EH (cell line): ENCODE measurements at regions not wholly inside any gene's neighbourhood (a gene's known extent, or its start where the extent isn't known, plus 50 kb on each side); places are given as distances from the start of the nearest gene placed in this dataset.
"Not testable (repeated sequence)": the region's sequence is repeated elsewhere in the genome, so short reads cannot be mapped to it uniquely, and the experiment has no call there.

Experiments
- DNase-seq: peaks from one replicate; pipeline ENCODE4 v3.0.0-alpha.2; 2015; ENCODE audit warnings: low read depth

DNA sequence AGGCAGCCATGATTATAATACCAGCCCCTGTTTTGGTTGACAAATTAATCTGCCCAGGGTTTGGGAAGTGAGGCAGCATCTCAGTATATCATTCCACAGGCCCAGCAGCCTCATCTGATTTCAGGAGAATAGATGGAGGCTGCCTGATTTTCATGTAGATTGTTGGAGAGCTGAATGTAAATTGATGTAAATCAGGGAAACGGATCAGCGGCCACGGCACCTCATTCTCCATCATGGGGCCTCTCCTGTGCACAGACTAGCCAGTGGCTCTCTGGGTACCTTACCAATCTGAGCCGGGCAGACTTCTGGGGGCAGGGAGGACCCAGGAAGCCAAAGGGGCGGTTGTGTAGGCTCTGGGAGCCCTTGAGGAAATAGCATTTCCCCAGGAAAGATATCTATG is 63.7 kb upstream of the GSC start:
- DNase-seq, result no peak

DNA sequence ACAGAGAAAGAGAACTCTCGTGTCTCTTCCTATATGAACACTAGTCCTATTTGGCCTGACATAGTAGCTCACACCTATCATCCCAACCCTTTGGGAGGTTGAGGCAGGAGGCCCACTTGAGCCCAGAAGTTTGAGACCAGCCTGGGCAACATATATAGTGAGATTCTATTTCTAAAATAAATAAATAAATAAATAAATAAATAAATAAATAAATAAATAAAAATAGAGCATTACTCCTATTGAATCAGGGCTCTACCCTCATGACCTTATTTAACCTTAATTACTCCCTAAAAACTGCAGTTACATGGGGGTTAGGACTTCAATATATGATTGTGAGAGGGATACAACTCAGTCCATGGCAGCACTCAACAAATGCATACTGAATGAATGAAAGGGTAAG is 61.2 kb upstream of the GSC start:
- no peak for DNase-seq

DNA sequence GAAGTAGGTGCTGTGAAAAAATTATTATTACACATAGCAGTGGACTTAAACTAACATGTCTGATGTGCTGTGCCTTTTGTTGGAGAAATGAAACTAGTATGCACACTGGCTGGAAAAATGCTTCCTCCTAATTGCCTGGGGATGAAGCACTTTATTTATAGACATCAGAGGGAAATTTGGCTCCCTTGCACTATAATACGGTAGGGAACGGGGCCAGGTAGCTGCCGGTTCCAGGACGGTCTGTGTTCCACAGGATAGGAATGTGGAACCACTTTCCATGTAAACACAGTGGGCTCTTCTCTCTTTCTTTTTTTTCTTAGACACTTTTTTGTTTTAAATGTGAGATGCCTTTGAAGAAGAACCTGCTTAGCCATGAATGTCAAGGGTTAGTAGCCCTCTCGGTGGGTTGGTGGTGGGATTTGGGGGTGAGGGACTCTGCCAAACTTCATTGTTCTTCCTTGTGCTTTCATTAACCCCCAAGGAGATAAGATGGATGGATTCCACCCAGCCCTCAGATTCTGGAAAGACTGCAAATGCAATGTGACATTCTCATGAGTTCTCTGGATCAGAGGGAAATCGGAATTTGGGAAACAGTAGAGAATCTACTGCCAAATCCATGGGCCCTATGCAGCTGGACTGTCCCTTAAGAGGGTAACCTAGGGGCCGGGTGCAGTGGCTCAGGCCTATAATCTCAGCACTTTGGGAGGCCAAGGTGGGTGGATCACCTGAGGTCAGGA is 58.0 kb upstream of the GSC start:
- no peak for DNase-seq

DNA sequence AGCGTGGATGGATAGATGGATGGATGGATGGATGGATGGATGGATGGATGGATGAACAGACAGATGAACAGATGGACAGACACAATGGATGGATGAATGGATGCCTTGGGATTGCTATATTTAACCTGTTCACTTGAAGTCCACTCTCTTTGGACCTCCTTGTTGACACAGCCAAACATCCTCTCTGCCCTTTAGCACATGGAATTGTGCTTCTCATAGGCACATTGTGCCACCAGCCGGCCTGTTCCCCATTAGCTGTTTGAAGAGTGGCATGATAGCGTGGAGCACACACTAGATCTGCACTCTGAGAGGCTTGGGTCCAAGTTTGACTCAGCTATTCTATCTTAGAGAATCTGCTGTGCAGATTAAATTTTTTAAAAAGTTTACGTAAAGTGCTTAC is 56.9 kb upstream of the GSC start:
- DNase-seq, result no peak

DNA sequence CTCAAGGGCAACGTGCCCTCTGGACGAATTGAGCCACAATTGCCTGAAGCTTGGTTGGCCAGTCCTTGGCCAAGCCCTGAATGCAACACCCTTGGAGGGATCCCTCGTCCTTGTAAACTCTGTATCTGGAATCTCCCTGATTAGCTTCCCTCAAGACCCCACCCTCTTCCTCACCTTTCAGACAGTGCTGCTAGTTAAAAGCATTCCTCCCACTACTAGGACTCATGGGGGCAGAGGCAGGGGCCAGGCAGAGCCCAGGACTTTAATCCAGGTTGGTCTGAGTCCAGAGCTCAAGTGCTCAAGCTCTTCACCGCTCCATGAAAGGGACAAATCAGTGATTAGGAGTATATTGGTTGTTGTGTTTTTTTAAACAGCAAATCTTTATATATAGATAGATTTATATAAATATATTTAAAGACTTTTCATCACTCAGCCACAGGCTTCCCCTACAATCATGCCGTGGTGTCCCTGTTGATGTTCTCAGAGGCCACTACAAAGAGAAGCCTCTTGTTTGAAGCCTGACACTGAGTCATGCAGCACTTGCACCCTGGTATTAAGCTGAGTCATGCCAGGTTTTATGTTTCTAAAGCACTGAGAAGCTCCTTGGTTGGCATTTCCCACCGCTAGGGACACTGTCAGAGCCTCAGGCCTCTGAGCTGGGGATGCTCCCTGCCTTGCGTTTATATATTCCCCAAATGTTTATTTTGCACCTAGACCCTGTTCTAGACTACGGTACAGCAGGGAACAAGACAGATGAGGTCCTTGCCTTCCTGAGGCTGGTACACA is 53.8 kb upstream of the GSC start:
- peak; percentile 3 for DNase-seq

DNA sequence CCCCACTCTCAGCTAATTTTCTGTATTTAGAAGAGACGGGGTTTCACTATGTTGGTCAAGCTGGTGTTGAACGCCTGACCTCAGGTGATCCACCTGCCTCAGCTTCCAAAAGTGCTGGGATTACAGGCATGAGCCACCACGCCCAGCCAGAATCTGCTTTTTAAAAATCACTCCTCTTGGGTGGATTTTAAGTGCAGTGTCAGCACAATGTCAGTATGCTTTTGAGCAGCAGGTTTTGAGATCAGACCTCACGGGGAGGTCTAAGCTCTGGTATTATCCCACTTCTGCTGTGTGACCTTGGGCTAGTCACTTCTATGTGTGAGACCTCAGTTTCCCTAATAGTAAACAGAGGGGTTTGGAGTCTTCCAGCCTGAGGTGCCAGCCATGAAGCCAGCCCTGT is 51.8 kb upstream of the GSC start:
- DNase-seq, result no peak

DNA sequence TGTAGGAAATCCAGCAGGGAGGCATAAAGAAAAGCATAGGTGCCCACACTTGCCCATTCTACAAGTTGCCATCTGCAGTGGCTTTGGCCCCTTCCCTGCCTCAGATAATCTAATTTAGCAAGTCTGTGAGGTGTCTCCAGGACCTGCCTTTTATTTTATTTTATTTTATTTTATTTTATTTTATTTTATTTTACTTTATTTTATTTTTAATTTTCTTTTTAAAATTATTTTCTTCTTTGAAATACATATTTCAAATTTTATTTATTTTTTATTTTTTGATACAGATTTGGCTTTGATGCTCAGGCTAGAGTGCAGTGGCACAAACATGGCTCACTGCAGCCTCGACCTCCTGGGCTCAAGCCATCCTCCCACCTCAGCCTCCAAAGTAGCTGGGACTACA is 51.0 kb upstream of the GSC start:
- not testable (repeated sequence) for DNase-seq
